ENCODE measurements at regions not wholly inside any gene's neighbourhood (a gene's known extent, or its start where the extent isn't known, plus 50 kb on each side); places are given as distances from the start of the nearest gene placed in this dataset.

- TF ChIP-seq POLR2AphosphoS5 (IDR thresholded peaks at IDR 0.05; ENCODE audit: insufficient read depth in 1 of 2, low read depth in 1 of 2) (no peak), CTCF (IDR thresholded peaks at IDR 0.05) (no peak), POLR2A (IDR thresholded peaks at IDR 0.05) (no peak)
- no peak overlapping the region for H3K27ac ChIP-seq
- no peaks in the 10 kb centered on the region for H3K9me3 ChIP-seq
- H3K36me3 ChIP-seq: no peaks in the 10 kb centered on the region
- H3K4me1 ChIP-seq: no peaks in the 10 kb centered on the region
- DNase-seq (ENCODE audit: extremely low spot score in 2 of 2): no peak
- no peak overlapping the region for H3K4me3 ChIP-seq
- no peaks in the 10 kb centered on the region for H3K27me3 ChIP-seq
- intact Hi-C loops (cut with DNase I): no loop called here
Observed at GRCh38 chr1:38217316-38217715, 170.7 kb upstream of the POU3F1 start.

- Histone ChIP-seq H3K36me3 (no peaks in the 10 kb centered on the region), H3K4me3 (no peak overlapping the region), H3K27me3 (no peaks in the 10 kb centered on the region), H3K27ac (no peak overlapping the region), H3K4me1 (no peaks in the 10 kb centered on the region), H3K9me3 (no peaks in the 10 kb centered on the region)
- TF ChIP-seq POLR2A (IDR thresholded peaks at IDR 0.05) (no peak), POLR2AphosphoS5 (IDR thresholded peaks at IDR 0.05; ENCODE audit: insufficient read depth in 1 of 2, low read depth in 1 of 2) (no peak)
- no peak for DNase-seq (ENCODE audit: extremely low spot score in 2 of 2)
- intact Hi-C loops (cut with DNase I): no loop called here
Observed at GRCh38 chr1:38213646-38214434, 167.2 kb upstream of the POU3F1 start.

GRCh38 chr1:38210895-38211177 lies 164.2 kb upstream of the POU3F1 start:
- intact Hi-C loops (cut with DNase I): no loop called here

GRCh38 chr1:38210021-38210894 lies 163.7 kb upstream of the POU3F1 start:
- Histone ChIP-seq H3K27ac (no peak overlapping the region), H3K4me3 (no peak overlapping the region), H3K27me3 (no peaks in the 10 kb centered on the region), H3K9me3 (no peaks in the 10 kb centered on the region), H3K4me1 (no peaks in the 10 kb centered on the region), H3K36me3 (no peaks in the 10 kb centered on the region)
- intact Hi-C loops (cut with DNase I): no loop called here
- no peak for DNase-seq (ENCODE audit: extremely low spot score in 2 of 2)
- TF ChIP-seq CTCF (IDR thresholded peaks at IDR 0.05): no peak
- TF ChIP-seq POLR2AphosphoS5 (IDR thresholded peaks at IDR 0.05; ENCODE audit: insufficient read depth in 1 of 2, low read depth in 1 of 2): no peak
- TF ChIP-seq POLR2A (IDR thresholded peaks at IDR 0.05): no peak

More at GRCh38 chr1:38210895-38211177, 164.2 kb upstream of the POU3F1 start:
- Histone ChIP-seq H3K4me1 (no peaks in the 10 kb centered on the region), H3K27me3 (no peaks in the 10 kb centered on the region), H3K27ac (no peak overlapping the region), H3K36me3 (no peaks in the 10 kb centered on the region), H3K9me3 (no peaks in the 10 kb centered on the region), H3K4me3 (no peak overlapping the region)
- DNase-seq (ENCODE audit: extremely low spot score in 2 of 2): no peak
- no peak for TF ChIP-seq CTCF (IDR thresholded peaks at IDR 0.05)
- no peak for TF ChIP-seq POLR2A (IDR thresholded peaks at IDR 0.05)
- no peak for TF ChIP-seq POLR2AphosphoS5 (IDR thresholded peaks at IDR 0.05; ENCODE audit: insufficient read depth in 1 of 2, low read depth in 1 of 2)

GRCh38 chr1:38208716-38209632 lies 162.4 kb upstream of the POU3F1 start:
- Histone ChIP-seq H3K4me3 (no peak overlapping the region), H3K27me3 (no peaks in the 10 kb centered on the region), H3K4me1 (no peaks in the 10 kb centered on the region), H3K36me3 (no peaks in the 10 kb centered on the region), H3K9me3 (no peaks in the 10 kb centered on the region), H3K27ac (no peak overlapping the region)
- intact Hi-C loops (cut with DNase I): no loop called here
- TF ChIP-seq POLR2AphosphoS5 (IDR thresholded peaks at IDR 0.05; ENCODE audit: insufficient read depth in 1 of 2, low read depth in 1 of 2) (no peak), CTCF (IDR thresholded peaks at IDR 0.05) (no peak), POLR2A (IDR thresholded peaks at IDR 0.05) (no peak)
- DNase-seq (ENCODE audit: extremely low spot score in 2 of 2): no peak

Data from vagina (tissue), 2 donors.